ENCODE measurements at regions not wholly inside any gene's neighbourhood (a gene's known extent, or its start where the extent isn't known, plus 50 kb on each side); places are given as distances from the start of the nearest gene placed in this dataset.

DNA sequence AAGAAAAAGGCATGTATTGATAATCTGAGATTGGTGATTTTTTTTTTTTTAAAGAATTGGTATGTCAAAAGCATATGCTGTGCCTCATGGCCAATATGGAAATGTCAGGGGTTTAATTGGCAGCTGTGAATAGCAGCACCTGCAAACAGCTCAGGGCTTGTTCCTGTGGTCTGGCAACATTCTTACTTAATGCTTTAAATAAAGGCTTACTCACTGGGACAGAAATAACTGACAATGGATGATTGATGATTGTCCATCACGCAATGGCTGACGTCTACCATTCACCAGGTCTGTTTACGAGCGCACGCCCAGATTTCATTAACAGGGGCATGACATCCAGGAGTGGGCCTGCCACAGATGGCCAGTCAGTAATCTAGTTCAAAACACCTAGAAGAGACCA, 66.7 kb downstream of the ETAA1 start (continued):
- no peak for TF ChIP-seq FOSL2 (IDR thresholded peaks at IDR 0.05)
- TF ChIP-seq FOSL2 (CRISPR knock-in tag; IDR thresholded peaks at IDR 0.05), result 0 out of 2 replicates have a peak, but pooled peaks have one; percentile 16
- TF ChIP-seq CEBPB (IDR thresholded peaks at IDR 0.05), result no peak
- TF ChIP-seq RFX5 (IDR thresholded peaks at IDR 0.05), result no peak
- no peak for TF ChIP-seq HOXA7 (CRISPR knock-in tag; IDR thresholded peaks at IDR 0.05)
- no peak for TF ChIP-seq POLR2AphosphoS2 (conservative IDR thresholded peaks at IDR 0.05; ENCODE audit: low read length)
- no peak for TF ChIP-seq HOXB13 (CRISPR knock-in tag; IDR thresholded peaks at IDR 0.05; ENCODE audit: low read depth)
- no peak for TF ChIP-seq CHD4 (IDR thresholded peaks at IDR 0.05; ENCODE audit: borderline replicate concordance)
- peak; percentile 90; the same call in 1 of the 2 replicates for TF ChIP-seq HOXB5 (CRISPR knock-in tag; IDR thresholded peaks at IDR 0.05)
- TF ChIP-seq EP300 (IDR thresholded peaks at IDR 0.05), result 0 out of 5 replicates have a peak, but pooled peaks of 1 of the 2 experiments have one; percentile 19
- TF ChIP-seq ZSCAN20 (CRISPR knock-in tag; IDR thresholded peaks at IDR 0.05), result no peak
- TF ChIP-seq ESRRA (IDR thresholded peaks at IDR 0.05; ENCODE audit: borderline replicate concordance, low read length), result no peak
- TF ChIP-seq GATA3 (IDR thresholded peaks at IDR 0.05; ENCODE audit: borderline replicate concordance), result peak; percentile 27; the same call in 1 of the 2 replicates
- no peak for TF ChIP-seq EHMT2 (IDR thresholded peaks at IDR 0.05; ENCODE audit: low read depth)
- TF ChIP-seq HEYL (CRISPR knock-in tag; IDR thresholded peaks at IDR 0.05), result no peak
- no peak for TF ChIP-seq HDAC2 (IDR thresholded peaks at IDR 0.05)

DNA sequence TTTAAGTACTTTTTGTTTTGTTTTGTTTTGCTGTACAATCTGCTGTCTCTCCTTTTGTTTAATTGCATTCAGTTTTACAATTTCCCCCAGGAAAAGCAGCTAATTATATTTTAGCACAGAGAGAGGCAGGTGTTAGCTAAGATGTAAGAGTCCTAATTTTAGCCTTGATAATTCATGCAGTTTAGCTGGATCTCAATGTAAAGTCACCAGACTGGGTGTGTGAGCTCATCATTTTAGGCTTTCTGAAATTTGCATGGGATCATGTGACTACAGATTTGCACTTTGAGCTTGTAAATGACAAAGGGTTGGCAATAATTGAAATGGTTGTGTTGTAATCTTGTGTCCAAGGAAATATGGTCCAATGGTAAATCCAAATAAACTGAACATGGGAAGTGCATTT, 68.5 kb downstream of the ETAA1 start:
- ChIA-PET CTCF (interaction anchor here (0.8 to 1.2 kb wide), 2 partner anchors 9 to 10 kb away, joined by 4 to 5 read pairs; no protein-coding TSS in a partner anchor), POLR2A (no interaction called here)
- no peaks in the 10 kb centered on the region for H3K9me3 ChIP-seq
- ATAC-seq (no peak), DNase-seq (ENCODE audit: low read depth in 1 of 2, low spot score in 1 of 2) (no peak), FAIRE-seq (no peak)
- no peak overlapping the region for H3K4me3 ChIP-seq
- H3K27ac ChIP-seq, result no peak overlapping the region
- TF ChIP-seq MAZ (IDR thresholded peaks at IDR 0.05; ENCODE audit: borderline replicate concordance, low read depth, low read length) (no peak), MYC (IDR thresholded peaks at IDR 0.05; ENCODE audit: borderline replicate concordance, low read length) (no peak), FOXS1 (CRISPR knock-in tag; IDR thresholded peaks at IDR 0.05) (no peak), HEYL (CRISPR knock-in tag; IDR thresholded peaks at IDR 0.05) (no peak), CTCF (IDR thresholded peaks at IDR 0.05) (no peak), EHF (CRISPR knock-in tag; IDR thresholded peaks at IDR 0.05) (no peak), PHF8 (IDR thresholded peaks at IDR 0.05; ENCODE audit: borderline replicate concordance, low read depth) (no peak), HOXB5 (CRISPR knock-in tag; IDR thresholded peaks at IDR 0.05) (no peak), RARB (CRISPR knock-in tag; IDR thresholded peaks at IDR 0.05) (no peak), FOSL2 (IDR thresholded peaks at IDR 0.05) (no peak), FOSL2 (CRISPR knock-in tag; IDR thresholded peaks at IDR 0.05) (no peak)
- TF ChIP-seq, protein P1, sequence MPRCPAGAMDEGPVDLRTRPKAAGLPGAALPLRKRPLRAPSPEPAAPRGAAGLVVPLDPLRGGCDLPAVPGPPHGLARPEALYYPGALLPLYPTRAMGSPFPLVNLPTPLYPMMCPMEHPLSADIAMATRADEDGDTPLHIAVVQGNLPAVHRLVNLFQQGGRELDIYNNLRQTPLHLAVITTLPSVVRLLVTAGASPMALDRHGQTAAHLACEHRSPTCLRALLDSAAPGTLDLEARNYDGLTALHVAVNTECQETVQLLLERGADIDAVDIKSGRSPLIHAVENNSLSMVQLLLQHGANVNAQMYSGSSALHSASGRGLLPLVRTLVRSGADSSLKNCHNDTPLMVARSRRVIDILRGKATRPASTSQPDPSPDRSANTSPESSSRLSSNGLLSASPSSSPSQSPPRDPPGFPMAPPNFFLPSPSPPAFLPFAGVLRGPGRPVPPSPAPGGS (IDR thresholded peaks at IDR 0.05), result no peak
- TF ChIP-seq, protein P2, sequence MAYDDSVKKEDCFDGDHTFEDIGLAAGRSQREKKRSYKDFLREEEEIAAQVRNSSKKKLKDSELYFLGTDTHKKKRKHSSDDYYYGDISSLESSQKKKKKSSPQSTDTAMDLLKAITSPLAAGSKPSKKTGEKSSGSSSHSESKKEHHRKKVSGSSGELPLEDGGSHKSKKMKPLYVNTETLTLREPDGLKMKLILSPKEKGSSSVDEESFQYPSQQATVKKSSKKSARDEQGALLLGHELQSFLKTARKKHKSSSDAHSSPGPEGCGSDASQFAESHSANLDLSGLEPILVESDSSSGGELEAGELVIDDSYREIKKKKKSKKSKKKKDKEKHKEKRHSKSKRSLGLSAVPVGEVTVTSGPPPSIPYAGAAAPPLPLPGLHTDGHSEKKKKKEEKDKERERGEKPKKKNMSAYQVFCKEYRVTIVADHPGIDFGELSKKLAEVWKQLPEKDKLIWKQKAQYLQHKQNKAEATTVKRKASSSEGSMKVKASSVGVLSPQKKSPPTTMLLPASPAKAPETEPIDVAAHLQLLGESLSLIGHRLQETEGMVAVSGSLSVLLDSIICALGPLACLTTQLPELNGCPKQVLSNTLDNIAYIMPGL (CRISPR knock-in tag; IDR thresholded peaks at IDR 0.05; ENCODE audit: borderline replicate concordance), result no peak
- H3K4me2 ChIP-seq, result no peak overlapping the region
- no peaks in the 10 kb centered on the region for H3K4me1 ChIP-seq
